HG02885 (cell line): ENCODE measurements at regions not wholly inside any gene's neighbourhood (a gene's known extent, or its start where the extent isn't known, plus 50 kb on each side); places are given as distances from the start of the nearest gene placed in this dataset.

Experiments
- ATAC-seq: cut with Tn5 transposase; IDR thresholded peaks from one replicate; pipeline ENCODE4 v1.9.1; 2021; ENCODE audit warnings: mild to moderate bottlenecking; ENCODE audit not compliant: unreplicated experiment, poor library complexity

DNA sequence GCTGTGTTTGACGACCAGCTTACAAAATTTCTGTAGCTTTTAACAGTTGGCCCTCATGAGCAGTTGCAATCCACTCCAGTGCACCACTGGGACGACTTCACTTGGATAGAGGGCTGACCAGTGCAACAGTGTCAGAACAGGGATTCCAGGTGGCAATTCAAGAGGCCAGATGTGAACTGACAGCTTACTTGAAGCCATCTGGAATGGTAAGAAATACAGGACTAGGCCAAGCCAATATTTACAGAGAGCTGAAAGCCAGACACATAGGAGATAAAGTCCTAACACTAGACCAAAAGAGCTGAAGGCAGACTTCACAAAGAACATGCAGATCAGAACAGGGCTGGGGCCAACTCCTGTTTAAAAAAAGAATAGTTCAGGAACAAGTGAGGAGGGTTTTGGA, 93.5 kb upstream of the NFIA start:
- ATAC-seq, result no peak

- ATAC-seq, result no peak
Observed at GRCh38 chr1:60987904-60988303, 94.5 kb upstream of the NFIA start.

DNA sequence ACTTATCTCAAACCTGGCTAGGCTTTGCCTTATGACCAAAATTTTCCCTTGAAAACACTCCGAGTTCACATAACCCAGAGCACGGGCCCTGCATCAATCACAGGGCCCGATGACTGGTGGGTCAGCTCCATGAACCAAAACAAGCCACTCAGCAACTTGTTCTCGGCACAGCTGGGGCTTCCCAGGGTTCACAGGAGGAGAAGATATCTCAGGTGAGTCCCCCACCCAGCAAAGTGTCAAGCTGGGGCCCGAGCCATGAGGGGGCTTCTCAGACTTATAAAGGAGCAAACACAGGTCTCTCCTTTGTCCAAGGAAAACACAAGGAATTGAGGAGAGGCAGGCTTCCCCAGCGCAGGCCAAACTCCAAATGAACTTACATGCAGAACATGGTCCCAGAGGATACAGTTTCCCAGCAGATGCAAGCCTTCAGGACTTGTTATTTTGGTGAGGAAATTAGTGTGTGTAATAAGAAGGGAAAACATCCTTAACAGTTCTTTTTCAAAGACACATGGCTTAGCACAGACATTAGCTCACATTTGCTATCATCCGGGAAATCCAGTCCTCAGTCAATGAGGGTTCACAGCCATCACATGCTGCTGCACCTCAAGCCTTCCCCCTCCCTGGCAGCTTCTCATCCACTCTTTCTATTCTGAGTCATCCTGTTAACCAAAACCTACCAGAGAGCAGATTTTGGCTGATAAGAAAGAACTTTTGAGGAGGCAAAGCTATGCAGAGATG, 98.1 kb upstream of the NFIA start:
- no peak for ATAC-seq

GRCh38 chr1:60983701-60984061, 98.7 kb upstream of the NFIA start:
- no peak for ATAC-seq

DNA sequence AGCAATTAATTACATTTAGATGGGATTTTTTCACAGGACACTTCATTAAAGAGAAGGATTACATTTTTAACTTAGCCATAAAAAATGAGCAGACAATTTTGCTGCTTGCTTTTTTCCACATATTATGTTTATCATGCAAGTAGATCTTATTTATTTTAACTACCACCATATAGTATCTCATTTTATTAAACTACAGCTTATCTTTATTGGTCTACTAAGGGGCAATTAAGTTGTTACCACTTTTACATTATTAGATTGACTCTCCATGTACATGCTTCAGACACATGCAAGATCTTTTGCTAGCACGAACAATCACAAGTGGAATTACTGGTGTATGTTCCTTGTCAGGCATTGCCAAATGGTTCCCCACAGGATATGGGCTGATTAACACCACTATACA, 99.8 kb upstream of the NFIA start:
- no peak for ATAC-seq

- no peak for ATAC-seq
Observed at GRCh38 chr1:60981357-60981756, 101.0 kb upstream of the NFIA start.

- peak; percentile 74 for ATAC-seq
Observed at GRCh38 chr1:60978421-60979357, 103.7 kb upstream of the NFIA start.

- ATAC-seq, result no peak
Observed at GRCh38 chr1:60977661-60978060, 104.7 kb upstream of the NFIA start.

DNA sequence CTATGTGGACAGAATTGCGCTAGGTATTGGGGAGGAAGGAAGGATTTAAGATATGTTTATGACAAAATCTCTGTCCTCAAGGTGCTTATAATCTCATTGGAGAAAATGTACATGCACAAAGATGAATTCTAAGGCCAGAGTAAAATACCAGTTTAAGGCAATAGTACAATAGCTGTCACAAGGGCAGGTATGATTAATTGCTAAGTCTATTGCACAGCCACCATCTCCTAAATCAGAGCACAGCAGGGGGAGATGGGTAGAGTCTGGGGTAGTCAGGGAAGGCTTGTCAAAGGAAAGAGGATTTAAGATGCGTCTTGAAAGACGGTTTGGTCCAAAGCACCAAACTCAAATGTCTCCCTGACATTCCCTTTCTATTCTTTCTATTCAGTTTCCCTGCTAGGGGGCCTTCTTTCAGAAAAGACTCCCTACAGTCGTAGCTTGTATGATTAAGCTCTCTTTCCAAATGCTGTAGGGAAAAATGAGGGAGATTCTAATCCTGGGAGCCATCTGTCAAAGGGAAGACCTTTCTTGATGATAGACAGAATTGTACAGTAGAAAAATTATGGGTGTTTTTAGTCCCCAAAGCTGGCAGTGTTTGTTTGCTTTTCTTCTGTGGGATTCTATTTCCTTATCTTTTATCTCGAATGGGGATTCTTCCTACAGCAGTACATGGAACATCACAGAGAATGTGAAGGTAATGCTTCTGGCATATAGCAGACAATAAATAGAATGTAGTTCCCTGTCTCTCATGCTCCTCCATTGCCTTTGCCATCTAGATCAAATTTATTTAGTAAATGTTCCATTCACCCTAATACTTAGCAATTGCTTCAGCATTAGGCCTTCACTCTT, 107.6 kb upstream of the NFIA start:
- no peak for ATAC-seq

DNA sequence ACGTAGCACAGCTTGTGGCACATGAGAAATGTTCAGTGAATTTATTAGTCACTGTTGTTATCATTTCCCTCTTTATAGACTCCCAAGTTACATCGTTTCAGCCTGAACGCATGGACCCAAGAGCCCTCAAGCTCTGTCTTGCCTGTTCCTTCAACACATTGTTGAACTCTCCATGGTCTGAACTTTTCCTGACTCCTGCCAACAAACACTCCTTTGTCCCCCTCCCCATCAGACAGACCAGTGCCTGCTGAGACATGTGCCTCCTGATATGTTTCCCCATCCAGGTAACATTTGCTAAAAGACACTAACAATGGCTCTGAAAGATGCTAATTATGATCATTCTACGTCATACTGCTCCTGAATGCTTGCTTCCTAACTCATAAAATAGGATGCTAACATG, 108.7 kb upstream of the NFIA start:
- ATAC-seq, result no peak

DNA sequence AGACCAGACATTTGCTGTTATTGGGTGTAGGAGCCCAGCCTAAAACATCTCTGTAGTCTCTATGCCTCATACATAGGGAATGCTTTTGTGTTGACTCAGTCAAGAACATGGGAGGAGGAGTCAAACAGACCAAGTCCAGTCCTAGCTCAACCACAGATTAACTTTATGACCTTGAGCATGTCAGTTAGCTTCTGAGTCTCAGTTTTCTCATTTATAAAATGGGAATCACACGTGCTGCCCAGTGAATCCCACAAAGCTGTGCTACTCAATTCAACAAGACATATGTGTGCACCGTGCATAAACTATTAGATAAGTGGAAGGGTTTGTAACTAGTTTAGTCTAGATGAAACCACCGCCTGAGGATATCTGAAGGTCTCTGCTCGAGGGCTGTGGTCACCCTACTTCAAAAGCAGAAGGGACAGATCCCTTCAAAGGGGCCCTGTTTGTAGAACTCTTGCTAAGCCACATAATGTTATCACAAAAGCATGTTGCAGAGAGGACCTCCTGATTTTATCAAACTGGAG, 109.5 kb upstream of the NFIA start:
- ATAC-seq, result no peak

DNA sequence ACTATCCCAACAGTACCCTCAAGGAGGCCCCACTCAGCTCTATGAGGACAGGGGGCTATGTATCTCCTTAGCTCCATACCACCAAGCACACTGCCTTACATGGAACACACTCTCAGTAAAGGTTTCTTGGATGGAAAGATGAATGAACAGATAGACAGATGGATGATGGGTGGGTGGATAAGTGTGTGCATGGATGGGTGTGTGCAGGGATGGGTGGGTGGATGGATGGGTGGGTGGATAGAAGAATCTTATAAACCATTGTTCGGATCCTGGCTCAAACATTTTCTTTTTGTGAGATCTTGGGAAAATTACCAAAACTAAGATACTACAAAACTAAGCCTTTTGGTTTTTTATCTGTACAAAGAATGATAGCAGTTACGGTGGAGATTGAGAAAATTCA, 111.0 kb upstream of the NFIA start:
- no peak for ATAC-seq

- no peak for ATAC-seq
Observed at GRCh38 chr1:60969971-60970509, 112.3 kb upstream of the NFIA start.

DNA sequence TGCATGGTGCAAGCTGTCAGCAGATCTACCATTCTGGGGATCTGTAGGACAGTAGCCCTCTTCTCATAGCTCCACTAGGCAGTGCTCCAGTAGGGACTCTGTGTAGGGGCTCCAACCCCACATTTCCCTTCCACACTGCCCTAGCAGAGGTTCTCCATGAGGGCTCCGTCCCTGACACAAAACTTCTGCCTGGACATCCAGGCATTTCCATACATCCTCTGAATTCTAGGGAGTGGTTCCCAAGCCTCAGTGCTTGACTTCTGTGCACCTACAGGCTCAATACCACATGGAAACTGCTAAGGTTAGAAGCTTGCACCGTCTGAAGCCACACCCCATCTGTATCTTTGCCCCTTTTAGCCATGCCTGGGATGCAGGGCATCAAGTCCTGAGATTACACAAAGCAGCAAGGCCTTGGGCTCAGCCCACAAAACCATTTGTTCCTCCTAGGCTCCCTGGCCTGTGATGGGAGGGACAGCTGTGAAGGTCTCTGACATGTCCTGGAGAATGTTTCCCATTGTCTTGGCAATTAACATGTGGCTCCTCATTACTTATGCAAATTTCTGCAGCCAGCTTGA, 117.0 kb upstream of the NFIA start:
- no peak for ATAC-seq

- ATAC-seq, result no peak
Observed at GRCh38 chr1:60963167-60963940, 119.0 kb upstream of the NFIA start.

DNA sequence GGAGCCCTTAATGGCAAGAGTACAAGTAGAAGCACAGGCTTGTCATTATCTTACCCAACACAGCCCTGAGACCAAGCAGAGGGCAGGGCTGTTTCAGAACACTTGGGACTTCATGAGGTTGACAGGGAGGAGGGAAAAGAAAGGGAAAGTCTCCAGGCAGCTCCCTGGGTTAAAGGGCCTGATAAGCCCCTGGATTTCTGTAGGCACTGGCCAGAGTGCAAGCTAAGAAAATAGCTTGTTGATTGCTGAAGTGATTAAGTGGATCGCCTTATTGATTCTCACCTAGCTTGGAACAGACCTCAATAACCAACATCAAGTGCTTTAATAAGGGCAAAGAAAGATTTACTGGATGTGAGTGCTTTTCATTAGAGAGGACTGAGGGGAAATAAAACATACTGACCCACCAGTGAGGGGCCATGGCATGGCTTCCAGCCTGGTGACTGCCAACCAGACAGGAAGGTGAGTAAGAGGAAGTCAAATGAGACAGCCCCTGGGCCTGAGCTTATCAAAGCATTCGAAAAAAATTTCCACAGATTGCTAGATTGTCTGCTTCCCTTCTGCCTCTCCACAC, 121.4 kb upstream of the NFIA start:
- no peak for ATAC-seq

- no peak for ATAC-seq
Observed at GRCh38 chr1:60959701-60960100, 122.7 kb upstream of the NFIA start.

DNA sequence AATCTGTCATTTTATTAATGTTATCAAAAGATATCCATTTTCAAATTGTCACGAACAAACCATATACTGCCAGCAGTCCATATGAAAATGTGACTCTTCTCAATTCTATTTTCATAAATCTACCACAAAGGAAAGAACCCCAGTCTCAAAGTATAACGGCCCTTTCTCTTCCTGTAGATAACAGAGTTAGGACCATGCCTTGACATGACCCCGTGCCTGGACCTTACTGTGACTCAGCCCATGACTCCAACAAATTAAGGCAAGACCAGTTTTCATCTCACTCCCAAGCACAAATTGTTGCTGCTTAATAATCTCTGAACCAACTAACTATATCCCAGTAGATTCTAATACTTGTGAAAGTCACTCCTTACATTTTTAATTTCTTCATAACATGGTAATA, 124.4 kb upstream of the NFIA start:
- no peak for ATAC-seq

- no peak for ATAC-seq
Observed at GRCh38 chr1:60956520-60956919, 125.8 kb upstream of the NFIA start.
